Peyer's patch (tissue), 4 donors: ENCODE measurements at regions not wholly inside any gene's neighbourhood (a gene's known extent, or its start where the extent isn't known, plus 50 kb on each side); places are given as distances from the start of the nearest gene placed in this dataset.

Source experiments
- POLR2A ChIP-seq, 2 donors: fragments of 450-650 bp; IDR thresholded peaks; one replicate each; pipeline ENCODE4 v1.5.1; 2017; ENCODE audit warnings: antibody characterized with exemption in 2 of 2, mild to moderate bottlenecking in 2 of 2, moderate library complexity in 2 of 2
- TF ChIP-seq, protein P1 (sequence below), 6 experiments: fragments of 450-650 bp in 4 of 6; fragments of 200-600 bp in 2 of 6; sonication (generic) in 1 of 6; IDR thresholded peaks; one replicate each; pipeline ENCODE4 v1.5.1; 2017 to 2019; ENCODE audit warnings: antibody characterized with exemption in 6 of 6, mild to moderate bottlenecking in 3 of 6, moderate library complexity in 1 of 6

- TF ChIP-seq, protein P1, sequence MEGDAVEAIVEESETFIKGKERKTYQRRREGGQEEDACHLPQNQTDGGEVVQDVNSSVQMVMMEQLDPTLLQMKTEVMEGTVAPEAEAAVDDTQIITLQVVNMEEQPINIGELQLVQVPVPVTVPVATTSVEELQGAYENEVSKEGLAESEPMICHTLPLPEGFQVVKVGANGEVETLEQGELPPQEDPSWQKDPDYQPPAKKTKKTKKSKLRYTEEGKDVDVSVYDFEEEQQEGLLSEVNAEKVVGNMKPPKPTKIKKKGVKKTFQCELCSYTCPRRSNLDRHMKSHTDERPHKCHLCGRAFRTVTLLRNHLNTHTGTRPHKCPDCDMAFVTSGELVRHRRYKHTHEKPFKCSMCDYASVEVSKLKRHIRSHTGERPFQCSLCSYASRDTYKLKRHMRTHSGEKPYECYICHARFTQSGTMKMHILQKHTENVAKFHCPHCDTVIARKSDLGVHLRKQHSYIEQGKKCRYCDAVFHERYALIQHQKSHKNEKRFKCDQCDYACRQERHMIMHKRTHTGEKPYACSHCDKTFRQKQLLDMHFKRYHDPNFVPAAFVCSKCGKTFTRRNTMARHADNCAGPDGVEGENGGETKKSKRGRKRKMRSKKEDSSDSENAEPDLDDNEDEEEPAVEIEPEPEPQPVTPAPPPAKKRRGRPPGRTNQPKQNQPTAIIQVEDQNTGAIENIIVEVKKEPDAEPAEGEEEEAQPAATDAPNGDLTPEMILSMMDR (IDR thresholded peaks at IDR 0.05) = no peak
- TF ChIP-seq POLR2A (IDR thresholded peaks at IDR 0.05) = no peak
Measured at GRCh38 chr9:78856781-78857180, 559.9 kb downstream of the PSAT1 start.
